Hypothalamus (tissue), 51 donors: ENCODE measurements at regions not wholly inside any gene's neighbourhood (a gene's known extent, or its start where the extent isn't known, plus 50 kb on each side); places are given as distances from the start of the nearest gene placed in this dataset.
"Not testable (repeated sequence)": the region's sequence is repeated elsewhere in the genome, so short reads cannot be mapped to it uniquely, and the experiment has no call there.

ENCODE experiments used
- DNase-seq, 51 donors: peaks; one replicate each; lab custom pipeline; 2025; lab: John Stamatoyannopoulos, UW

- no peak for DNase-seq
Measured at GRCh38 chr4:72945719-72946336, 123.7 kb downstream of the COX18 start.

GRCh38 chr4:72942565-72942964 lies 127.0 kb downstream of the COX18 start:
- DNase-seq, result no peak

- DNase-seq, result no peak
Measured at GRCh38 chr4:72938516-72938915, 131.0 kb downstream of the COX18 start.

- DNase-seq, result no peak
Measured at GRCh38 chr4:72935462-72935861, 134.1 kb downstream of the COX18 start.

GRCh38 chr4:72933029-72933428 lies 136.5 kb downstream of the COX18 start:
- no peak for DNase-seq

GRCh38 chr4:72931346-72931745 lies 138.2 kb downstream of the COX18 start:
- DNase-seq, result no peak

- DNase-seq, result not testable (repeated sequence)
Measured at GRCh38 chr4:72929596-72930274, 139.8 kb downstream of the COX18 start.

GRCh38 chr4:72924814-72925213 lies 144.7 kb downstream of the COX18 start:
- DNase-seq, result no peak

GRCh38 chr4:72919937-72920336 lies 149.6 kb downstream of the COX18 start:
- no peak for DNase-seq

GRCh38 chr4:72919464-72919863 lies 150.1 kb downstream of the COX18 start:
- peak in 1 of 51 donors; percentile 5 for DNase-seq

- DNase-seq, result no peak
Measured at GRCh38 chr4:72918362-72918761, 151.2 kb downstream of the COX18 start.

- DNase-seq, result no peak
Measured at GRCh38 chr4:72911316-72911715, 158.2 kb downstream of the COX18 start.

- DNase-seq, result no peak
Measured at GRCh38 chr4:72909461-72909860, 160.1 kb downstream of the COX18 start.

GRCh38 chr4:72902354-72902753 lies 167.2 kb downstream of the COX18 start:
- DNase-seq, result no peak

GRCh38 chr4:72901553-72901952 lies 168.0 kb downstream of the COX18 start:
- no peak for DNase-seq

- peak in 1 of 51 donors; percentile 8 for DNase-seq
Measured at GRCh38 chr4:72900952-72901351, 168.6 kb downstream of the COX18 start.

- DNase-seq, result no peak
Measured at GRCh38 chr4:72899621-72900020, 169.9 kb downstream of the COX18 start.

- no peak for DNase-seq
Measured at GRCh38 chr4:72899214-72899613, 170.3 kb downstream of the COX18 start.

GRCh38 chr4:72896515-72896914 lies 173.0 kb downstream of the COX18 start:
- no peak for DNase-seq

GRCh38 chr4:72895408-72895807 lies 174.1 kb downstream of the COX18 start:
- DNase-seq, result no peak

- no peak for DNase-seq
Measured at GRCh38 chr4:72893354-72894066, 176.0 kb downstream of the COX18 start.

GRCh38 chr4:72888331-72888730 lies 181.2 kb downstream of the COX18 start:
- DNase-seq, result no peak
